NCI-H460 (cell line): ENCODE measurements at regions not wholly inside any gene's neighbourhood (a gene's known extent, or its start where the extent isn't known, plus 50 kb on each side); places are given as distances from the start of the nearest gene placed in this dataset.

Source experiments
- DNase-seq: peaks from one replicate; pipeline ENCODE4 v3.0.0-alpha.2; 2016; ENCODE audit warnings: low read depth; ENCODE audit errors: extremely low read depth

DNA sequence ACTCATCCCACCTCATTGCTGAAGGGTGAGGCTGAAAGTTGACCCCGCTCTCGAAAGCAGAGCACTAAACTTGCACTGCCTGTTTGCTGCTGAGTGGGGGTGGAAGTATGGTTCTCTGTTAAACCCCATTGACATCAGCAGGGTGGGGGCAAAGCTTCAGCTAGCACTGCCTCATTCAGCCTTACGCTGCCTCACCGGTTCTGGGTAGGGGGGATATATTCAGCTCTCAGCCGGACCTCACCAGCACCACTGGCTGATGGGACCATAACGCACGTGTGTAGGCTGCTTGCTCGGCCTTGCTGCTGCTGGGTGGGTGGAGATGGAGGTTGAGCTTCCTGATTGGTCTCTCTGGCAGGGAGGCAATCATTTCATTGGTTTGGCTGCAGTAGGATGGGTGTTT, 265.7 kb upstream of the RTL1 start:
- DNase-seq: no peak

DNA sequence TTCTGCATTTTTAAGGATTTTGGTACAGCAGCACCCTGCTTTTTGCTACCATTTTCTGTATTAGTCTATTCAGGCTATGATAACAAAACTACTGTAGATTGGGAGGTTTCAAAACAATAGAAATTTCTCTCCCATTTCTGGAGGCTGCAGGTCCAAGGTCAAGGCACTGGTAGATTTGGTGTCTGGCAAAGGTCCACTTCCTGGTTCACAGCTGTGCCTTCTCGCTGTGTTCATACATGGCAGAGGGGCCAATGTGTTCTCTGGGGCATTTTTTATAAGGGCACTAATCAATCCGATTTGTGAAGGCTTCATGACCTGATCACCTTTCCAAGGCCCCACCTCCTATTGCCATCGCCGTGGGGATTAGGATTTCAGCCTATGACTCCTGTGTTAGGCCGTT, 268.1 kb upstream of the RTL1 start:
- DNase-seq: no peak

- DNase-seq: no peak
Measured at GRCh38 chr14:101173698-101174521, 270.4 kb upstream of the RTL1 start.

DNA sequence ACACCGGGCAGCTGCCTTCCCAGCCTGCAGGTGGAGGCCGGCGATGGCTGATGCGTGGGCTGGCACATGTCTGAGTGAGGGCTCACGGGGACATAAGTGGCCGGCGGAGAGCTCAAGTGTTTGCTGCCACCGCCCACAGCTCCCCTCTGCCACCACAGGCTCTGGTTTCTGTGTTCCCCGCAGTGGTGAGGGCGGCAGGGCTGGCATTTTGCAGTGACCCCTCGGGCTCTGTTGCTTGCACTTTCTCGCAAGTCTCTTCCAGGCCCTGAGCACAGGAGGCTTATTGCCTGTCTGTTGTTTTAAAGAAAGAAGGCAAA, 271.0 kb upstream of the RTL1 start:
- DNase-seq: no peak

- DNase-seq: no peak
Measured at GRCh38 chr14:101174980-101175606, 271.6 kb upstream of the RTL1 start.

- no peak for DNase-seq
Measured at GRCh38 chr14:101175731-101176534, 272.4 kb upstream of the RTL1 start.

- DNase-seq: no peak
Measured at GRCh38 chr14:101176535-101177205, 273.1 kb upstream of the RTL1 start.

DNA sequence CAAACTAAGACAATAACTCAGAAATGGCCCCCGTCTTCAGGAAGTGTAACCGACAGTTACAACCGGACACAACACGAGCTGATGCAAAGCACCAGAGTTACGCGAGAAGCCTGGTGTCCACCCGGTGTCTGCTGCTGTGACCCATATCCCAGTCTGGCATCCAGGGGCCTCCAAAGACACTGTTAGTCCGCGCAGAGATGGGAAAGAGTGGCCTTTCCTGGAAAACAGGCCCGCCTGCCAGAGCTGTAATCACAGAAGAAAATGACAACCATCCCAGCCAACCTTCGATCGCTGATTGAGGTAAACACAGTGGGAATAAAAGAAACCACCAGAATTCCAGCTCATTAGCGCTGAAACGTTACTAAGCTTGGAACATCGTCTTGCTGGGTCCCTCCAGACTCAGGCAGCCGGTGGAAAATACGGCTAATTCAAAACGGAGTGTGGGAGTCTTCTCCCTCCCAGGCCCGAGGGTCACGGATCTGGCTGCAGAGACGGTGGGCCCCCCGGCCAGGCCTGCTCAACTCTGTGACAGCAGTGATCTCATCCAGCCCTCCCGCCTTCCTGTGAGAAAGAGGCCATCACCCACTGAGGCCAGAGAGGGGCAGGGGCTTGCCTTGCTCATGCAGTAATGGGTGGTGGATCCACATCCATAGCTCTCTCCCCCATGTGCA, 273.9 kb upstream of the RTL1 start:
- no peak for DNase-seq

DNA sequence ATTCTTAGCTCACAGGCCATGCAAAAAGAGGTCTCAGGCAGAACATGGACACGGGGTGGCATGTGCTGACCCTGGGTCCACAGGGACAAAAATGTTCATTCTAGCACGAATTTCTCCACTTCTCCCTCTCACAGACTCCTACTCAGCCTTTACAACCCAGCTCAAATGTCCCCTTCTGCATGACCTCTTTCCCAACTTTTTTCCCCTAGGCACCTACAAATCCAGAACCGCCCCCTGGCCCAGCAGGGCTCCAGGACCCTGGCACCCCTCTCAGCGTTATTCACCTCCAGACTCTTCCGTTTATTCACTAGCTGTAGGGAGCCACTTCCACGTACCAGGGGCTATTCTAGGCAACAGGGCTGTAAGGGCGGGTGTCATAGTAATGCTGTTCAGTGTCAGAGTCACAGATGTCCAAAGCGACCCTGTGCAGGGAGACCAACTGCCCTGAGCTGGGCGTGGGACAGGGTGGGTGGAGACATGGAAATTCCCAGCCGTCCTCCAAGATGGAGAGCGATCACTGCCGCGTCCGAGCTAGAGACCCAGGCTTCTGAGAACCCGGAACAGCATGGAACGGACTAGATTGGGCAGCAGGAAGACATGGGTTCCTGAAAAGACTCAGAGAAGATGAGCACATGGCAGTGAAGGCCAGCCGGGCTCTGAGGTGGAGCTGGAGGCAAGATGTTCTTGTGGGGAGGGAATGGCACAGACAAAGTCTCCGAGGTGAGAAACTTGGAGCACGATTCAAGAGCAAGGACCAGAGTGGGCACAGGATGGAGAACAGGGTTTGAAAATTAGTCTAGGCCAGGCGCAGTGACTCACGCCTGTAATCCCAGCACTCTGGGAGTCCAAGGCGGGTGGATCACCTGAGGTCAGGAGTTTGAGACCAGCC, 274.9 kb upstream of the RTL1 start:
- DNase-seq: no peak

DNA sequence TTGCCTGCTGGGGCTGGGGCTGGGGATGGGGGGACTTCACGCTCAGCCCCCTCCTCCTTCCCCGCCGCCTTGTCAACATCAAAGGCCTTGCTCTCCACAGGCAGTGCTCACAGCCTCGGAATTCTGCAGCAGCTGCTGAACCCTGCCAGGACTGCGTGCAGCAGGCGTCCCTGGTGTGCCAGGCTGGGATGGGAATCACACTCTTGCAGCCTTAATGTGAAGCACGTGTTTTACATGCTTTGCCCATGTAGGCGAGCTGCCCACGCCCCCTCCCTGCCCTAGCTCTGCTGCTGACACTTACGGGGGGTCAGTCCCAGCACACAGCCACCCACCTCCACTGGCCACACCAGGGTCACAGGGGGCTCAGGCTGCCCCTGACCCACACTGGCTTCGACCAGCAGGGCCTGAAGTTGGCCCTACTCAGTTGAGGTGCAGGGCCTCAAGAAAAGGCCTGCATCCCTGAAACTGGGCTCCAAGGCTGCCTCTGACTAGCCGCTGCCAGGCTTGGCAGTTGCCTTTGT, 276.2 kb upstream of the RTL1 start:
- no peak for DNase-seq

DNA sequence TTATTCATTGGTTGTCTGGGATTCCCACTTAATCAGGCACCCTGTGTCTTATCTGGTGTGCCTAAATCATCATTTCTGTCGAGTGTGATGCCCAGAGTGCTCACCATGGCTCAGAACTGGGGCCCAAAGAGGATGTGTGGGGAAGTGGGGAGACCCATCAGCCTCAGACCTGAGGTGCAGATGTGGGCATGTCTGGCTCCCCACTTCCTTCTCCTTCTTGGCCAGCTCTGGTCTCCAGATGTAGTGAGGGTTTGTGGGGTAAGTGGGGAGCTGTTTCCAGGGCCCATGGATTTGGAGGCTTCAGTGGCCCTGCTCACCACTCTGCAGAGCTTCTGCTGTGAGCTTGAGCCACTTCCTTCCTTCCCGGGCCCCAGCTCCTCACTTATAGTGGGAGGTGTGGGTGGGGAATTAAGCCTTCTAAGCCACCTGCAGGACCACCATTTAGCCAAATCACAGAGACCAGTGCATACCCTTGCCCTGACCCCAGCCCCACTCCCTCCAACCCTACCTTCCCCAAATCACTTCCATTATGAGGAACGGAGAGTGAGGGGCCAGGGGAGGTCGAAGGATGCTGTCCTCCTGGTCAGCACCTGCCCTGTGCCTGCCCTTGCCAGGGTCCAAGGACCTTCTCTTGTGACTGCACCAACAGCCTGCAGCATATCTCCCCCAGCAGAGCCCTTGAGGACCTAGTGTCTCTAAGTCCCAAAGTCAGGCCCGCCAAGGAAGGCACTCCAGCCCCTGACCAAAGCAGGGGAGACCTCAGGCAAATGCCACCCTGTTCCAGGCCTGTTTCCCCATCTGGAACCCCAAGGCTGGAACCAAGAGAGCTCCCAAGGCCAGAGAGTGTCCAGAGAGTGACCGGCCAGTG, 278.2 kb upstream of the RTL1 start:
- DNase-seq: no peak

GRCh38 chr14:101182476-101182875, 279.0 kb upstream of the RTL1 start:
- DNase-seq: no peak

DNA sequence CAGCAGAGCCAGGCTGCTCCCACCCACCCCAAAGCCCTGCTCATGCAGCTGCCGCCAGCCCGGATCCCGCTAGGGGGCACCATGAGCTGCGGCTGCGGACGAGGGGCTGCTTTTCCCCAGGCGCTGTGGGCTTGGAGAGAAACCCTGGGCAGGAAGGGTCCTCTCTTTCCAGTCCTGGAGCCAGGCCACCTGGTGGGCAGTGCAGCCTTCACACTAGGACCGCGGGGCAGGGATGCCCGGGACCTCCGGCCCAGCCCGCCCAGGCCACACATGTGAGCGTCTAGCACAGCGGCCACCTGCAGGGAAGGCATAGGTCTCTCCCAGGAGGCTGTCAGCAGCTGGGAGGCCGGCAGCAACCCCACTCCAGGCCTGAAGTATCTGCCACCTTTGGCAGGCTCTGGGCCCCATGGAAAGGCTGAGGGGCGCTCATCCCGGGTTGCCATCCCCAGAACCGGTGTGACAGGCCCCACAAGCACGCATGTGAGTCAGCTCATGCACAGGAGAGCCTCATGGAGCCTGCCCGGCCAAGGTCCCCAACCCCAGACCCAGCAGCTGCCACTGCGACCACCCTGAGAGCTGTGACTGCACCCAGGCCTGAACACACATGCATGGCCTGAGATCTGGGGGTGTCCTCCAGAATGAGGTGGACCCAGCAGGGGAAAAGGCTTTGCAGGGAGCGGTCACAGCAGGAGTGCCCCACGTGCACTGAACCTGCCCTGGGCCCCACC, 280.0 kb upstream of the RTL1 start:
- DNase-seq: no peak

DNA sequence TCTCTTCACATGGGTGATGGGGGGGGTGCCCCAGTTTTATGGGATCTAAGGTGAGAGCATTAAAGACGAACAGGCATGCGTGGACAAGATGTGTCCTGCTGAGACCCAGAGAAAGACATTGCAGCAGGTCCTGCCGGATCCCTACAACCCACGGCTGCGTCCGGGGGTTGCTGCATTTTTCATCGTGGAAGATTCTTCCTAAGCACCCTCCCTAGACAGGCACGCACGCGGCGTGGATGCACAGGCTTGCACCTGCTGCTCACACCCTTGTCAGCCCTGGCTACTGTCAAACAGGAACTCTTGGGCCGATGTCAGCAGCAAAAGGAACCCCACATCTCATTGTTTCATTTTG, 280.6 kb upstream of the RTL1 start:
- no peak for DNase-seq

DNA sequence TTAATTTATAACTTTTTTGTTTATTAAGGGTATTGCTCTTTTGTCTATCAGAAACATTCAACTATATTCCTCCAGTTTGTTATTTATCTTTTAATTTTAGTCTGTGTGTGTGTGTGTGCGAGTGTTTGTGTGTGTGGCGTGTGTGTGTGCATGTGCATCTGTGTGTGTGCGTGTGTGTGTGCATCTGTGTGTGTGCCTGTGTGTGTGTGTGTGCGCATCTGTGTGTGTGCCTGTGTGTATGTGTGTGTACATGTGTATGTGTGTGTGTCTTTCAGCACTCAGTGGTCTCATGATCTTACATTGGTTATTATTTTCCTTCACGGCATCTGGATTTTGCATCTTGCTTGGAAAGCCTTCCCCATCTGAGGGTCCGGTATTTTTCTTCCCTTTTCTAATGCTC, 281.1 kb upstream of the RTL1 start:
- DNase-seq: no peak

DNA sequence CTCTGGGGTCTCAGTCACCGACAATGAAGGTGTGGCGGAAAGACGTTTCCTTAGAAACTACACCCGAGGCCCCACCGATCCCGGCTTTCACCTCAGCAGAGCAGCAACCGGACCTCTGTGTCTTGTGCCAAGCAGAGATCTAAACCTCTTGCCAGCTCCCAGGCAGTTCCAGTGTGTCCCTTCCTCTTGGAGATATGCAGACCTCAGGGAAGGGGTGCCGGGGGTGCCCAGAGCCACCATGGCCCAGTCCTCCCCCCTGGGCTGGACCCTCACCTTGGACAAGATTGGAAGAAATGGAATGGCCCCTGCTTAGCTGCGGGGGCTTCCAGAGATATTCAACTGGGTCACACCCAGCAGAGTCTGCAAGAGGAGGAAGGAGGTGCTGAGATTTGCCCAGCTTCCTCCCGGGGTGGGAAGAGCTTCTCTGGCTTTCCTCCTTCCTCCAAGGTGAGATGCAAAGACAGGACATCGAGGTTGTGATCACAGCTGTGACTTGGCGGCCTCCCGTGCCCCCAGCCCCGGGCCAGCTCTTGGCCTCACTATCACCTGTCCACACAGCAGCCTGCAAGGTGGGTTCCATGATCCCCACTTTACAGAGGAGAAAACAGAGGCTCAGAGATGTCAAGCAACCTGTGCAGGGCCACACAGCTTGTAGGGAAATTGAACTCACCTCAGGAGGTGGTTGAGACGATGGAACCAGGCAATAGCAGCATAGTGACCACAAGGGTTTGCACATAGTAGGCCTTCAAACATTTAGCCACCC, 281.7 kb upstream of the RTL1 start:
- no peak for DNase-seq

- DNase-seq: no peak
Measured at GRCh38 chr14:101185946-101186345, 282.4 kb upstream of the RTL1 start.
